H54 (cell line): ENCODE measurements at regions not wholly inside any gene's neighbourhood (a gene's known extent, or its start where the extent isn't known, plus 50 kb on each side); places are given as distances from the start of the nearest gene placed in this dataset.

Source experiments
- DNase-seq: peaks from one replicate; pipeline ENCODE4 v3.0.0; 2011; ENCODE audit warnings: low spot score, mixed read lengths; ENCODE audit not compliant: insufficient read length
- FAIRE-seq: peaks from 3 replicates; lab custom pipeline; 2011; peaks lifted over from hg19 to GRCh38; lab: Jason Lieb, UNC
- POLR2A ChIP-seq: IDR thresholded peaks from 2 replicates; pipeline ENCODE4 v1.6.1; 2011; ENCODE audit warnings: low read depth, mild to moderate bottlenecking, low read length

GRCh38 chr17:12566291-12566690 is 99.4 kb upstream of the MYOCD start:
- TF ChIP-seq POLR2A, result no peak
- FAIRE-seq, result no peak
- no peak for DNase-seq

DNA sequence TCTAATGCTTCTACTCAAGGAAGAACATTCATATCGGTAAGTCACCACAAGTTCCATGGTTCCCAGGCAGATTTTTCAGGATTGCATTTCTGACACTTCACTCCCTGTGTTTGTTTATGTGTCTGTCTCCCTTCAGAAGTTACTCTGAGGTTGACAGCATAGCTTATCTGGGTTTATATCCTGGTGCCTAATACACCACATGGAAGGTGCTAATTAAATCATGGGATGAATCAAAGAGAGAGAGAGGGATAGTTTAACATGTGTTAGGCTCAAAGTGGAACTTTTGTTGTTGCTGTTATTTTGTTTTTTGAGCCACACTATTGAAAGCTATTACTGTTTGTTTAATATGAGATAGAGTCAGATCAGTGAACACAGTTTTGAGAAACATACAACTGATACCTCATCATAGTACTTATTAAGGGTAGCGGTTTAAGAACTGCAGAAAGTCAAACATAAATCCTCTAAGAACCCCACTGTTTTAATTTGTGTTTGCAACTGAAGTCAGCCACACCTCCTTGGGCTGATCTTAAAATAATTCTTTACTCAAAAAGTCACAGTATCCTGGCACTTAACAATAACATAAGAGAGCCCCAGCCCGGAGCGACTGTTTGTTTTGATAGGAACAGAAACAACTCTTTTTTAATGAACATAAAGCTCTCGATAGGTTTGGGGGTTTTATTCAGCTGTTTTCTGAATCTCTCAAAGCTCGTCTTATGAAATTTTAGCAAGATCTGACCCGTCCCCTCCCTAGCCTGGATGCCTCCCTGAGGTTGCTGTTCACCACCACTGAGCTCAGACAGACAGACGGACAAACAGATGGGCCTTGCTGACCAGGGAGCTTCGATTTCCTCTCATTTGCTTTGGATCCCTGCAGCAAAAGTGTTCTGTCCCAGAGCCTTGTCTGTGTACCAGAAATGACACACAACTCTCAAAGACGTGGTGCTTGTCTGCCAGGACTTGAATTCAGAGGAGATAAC is 98.3 kb upstream of the MYOCD start:
- no peak for DNase-seq
- no peak for FAIRE-seq
- no peak for TF ChIP-seq POLR2A

DNA sequence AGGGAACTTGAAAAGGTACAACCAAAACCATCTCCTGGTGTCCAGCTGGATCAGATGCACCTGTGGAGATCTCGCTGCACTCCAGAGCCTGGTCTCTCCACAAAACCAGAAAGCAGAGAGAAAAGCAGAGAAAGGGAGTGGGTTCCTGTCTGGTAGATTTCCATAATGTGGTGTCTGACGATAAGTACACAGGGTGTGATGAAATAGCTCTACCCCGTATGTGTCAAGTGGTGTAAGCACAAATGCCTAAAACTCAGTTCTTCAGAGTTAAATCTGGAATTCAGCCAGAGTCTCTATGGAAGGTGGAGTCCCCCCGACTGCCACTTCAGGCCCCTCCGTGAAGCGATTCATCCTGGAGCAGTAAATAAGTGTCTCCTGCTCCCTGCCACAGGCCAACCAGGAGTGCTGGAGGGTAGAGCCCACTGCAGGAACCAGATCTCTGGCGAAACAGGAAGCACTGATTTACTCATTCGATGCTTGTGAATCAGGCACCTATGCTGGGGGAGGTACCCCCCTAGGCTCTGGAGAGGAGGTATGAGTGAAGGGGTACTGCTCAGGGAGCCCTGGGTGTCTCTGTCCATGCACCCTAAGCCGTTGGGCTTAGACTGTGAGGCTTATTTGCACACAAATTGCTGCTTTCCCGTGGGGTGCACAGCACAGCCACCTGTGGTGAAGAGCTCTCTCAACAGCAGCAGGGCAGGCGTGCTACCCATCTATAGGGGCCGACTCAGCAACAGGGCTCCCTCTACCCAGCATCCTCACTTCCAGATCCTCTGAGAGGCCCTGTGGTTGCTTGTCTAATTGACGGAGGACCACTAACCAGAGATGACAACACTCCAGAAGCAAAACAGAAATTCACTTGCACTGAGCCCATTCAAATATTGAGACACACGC is 97.1 kb upstream of the MYOCD start:
- DNase-seq (no peak), FAIRE-seq (no peak)
- TF ChIP-seq POLR2A, result no peak

DNA sequence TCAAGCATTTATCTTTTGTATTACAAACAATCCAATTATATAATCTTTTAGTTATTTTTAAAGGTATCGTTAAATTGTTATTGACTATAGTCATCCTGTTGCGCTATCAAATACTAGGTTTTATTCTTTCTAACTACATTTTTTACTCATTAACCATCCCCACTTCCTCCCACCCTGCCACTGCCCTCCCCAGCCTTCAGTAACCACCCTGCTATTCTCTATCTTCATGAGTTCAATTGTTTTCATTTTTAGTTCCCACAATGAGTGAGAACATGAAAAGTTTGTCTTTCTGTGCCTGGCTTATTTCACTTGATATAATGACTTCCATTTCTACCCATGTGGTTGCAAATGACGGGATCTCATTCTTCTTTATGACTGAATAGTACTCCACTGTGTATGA is 94.1 kb upstream of the MYOCD start:
- no peak for DNase-seq

GRCh38 chr17:12574525-12574924 is 91.2 kb upstream of the MYOCD start:
- no peak for FAIRE-seq
- DNase-seq, result no peak
- TF ChIP-seq POLR2A, result no peak

More for the DNA sequence above, 94.1 kb upstream of the MYOCD start:
- TF ChIP-seq POLR2A, result no peak
- no peak for FAIRE-seq

GRCh38 chr17:12575641-12576040 is 90.0 kb upstream of the MYOCD start:
- no peak for FAIRE-seq
- TF ChIP-seq POLR2A, result no peak
- no peak for DNase-seq

GRCh38 chr17:12579288-12579687 is 86.4 kb upstream of the MYOCD start:
- DNase-seq (no peak), FAIRE-seq (no peak)
- no peak for TF ChIP-seq POLR2A

GRCh38 chr17:12580640-12581039 is 85.0 kb upstream of the MYOCD start:
- no peak for TF ChIP-seq POLR2A
- no peak for FAIRE-seq
- DNase-seq, result no peak

DNA sequence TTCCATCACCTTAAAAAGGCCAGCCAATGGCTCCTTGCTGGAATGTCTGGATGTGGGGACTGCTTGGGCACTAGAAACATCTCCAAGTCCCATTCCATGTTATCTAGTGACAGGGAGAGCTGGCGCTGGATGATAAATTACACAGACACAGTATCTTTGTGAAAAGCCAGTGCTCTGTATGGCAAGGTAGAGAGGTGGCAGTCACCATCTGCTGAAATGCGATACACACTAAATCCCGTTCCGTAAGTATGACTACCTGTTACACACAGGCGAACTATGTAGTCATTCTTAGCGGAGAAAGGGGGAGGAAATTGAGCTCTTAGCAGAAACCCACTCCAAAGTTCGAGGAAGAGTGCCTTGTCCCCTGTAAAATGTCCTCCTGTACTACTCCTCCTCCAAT is 81.0 kb upstream of the MYOCD start:
- DNase-seq (no peak), FAIRE-seq (no peak)
- TF ChIP-seq POLR2A, result no peak

DNA sequence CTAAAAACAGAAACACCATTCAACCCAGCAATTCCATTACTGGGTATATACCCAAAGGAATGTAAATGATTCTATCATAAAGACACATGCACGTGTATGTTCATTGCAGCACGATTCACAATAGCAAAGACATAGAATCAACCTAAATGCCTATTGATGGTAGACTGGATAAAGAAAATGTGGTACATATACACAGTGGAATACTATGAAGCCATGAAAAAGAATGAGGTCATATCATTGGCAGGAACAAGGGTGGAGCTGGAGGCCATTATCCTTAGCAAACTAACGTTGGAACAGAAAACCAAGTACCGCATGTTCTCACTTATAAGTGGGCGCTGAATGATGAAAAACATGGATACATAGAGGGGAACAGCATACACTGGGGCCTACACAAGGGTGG is 77.2 kb upstream of the MYOCD start:
- TF ChIP-seq POLR2A, result no peak
- no peak for DNase-seq
- FAIRE-seq, result no peak

DNA sequence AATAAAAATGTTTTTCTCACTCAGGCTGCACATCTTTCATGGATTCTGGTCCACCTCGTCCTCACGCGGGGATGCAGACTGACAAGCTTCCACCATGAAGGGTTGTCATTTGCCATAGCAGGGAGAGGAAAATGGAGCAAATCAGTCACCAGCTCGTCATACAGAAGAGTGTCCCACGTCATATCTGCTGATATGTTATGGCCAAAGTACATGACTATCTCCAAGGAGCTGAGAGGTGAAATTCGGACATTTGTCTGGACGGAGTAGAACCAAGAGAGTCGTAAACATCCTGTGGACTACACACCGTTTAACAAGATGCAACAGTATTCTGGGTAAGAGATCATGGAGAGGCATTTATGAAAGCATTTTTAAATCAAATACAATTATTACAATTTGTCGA is 75.3 kb upstream of the MYOCD start:
- no peak for DNase-seq
- TF ChIP-seq POLR2A, result no peak
- no peak for FAIRE-seq

DNA sequence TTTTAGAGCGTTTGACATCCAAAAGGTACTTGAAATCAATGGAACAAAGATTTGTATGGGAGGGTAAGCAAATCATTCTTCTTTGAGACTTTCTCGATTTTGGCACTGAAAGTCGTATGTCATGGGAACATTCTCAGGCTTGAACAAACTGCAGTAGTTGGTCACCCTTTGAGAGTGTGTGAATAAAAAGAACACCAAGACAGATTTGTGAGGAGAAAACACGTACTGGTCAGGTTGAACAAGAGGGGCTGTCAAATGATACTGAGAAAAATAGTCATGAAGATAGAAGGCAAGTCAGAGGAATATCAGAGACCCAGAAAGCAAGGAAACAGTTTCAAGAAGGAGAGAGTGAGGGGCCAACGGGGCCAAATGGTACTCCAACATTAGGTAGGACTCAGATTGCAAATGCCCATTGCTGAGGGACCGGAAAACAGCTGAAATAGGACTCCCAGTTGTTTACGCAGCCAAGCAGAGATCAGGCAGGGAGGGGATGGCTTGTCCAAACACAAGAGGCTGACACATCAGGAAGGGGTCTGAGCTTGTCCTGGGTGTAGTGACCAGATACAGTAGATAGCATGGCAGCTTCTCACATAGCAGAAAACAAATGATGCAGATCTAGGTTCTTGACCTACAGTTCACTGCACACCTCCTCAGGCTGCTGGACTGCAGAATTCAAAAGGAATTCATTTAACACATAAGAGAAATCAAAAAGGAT is 74.5 kb upstream of the MYOCD start:
- FAIRE-seq (no peak), DNase-seq (no peak)
- TF ChIP-seq POLR2A, result no peak

DNA sequence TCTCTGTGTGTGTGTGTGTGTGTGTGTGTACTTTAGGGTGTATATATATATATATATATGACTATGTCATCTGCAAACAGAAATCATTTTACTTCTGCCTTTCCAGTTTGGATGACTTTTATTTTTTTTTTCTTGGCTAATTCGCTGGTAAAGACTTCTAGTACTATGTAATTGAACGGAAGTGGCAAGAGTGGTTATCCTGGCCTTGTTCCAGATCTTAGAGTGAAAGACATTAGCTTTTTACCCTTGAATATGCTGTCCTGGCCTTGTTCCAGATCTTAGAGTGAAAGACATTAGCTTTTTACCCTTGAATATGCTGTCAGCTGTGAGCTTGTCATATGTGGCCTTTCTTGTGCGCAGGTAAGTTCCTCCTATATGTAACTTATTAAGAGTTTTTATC is 72.7 kb upstream of the MYOCD start:
- DNase-seq (no peak), FAIRE-seq (no peak)
- TF ChIP-seq POLR2A, result no peak

DNA sequence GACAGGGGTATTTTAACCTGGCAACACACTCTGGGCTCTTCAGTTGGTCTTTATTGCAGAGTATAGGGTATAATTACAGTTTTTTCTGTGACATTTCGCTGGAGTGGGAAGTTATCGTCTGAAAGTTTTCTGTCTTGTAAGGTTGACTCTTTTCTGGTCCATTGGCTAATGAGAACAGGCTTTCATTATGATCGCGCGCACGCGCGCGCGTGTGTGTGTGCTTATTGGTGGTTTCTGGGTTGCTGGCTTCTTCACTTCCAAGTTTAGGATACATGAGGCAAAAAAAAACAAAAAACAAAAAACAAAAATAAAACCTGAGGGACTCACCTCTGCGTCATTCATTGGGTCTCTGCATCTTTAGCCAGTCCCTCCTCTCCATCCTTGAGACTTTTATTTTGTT is 68.7 kb upstream of the MYOCD start:
- no peak for DNase-seq
- no peak for FAIRE-seq
- no peak for TF ChIP-seq POLR2A

DNA sequence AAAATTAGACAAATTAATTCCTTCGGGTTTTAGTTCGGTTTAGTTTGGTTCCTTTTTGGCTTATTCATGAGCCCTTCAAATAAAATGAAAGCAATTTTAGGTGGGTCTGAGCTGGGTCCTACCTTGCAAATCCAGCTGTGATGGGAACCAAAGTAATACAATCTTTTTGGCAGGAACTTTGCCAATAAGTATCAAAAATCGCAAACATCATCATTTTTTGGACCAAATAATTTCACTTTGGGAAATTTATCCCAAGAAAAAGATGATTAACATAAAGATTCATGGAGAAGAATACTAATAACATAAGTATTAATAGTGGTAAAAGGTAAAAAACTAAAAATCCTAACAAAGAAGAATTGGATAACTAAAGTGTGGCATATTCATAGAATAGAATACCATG is 67.8 kb upstream of the MYOCD start:
- FAIRE-seq, result no peak
- TF ChIP-seq POLR2A, result no peak
- DNase-seq, result no peak
